Colon (tissue), 2 donors: ENCODE measurements at regions not wholly inside any gene's neighbourhood (a gene's known extent, or its start where the extent isn't known, plus 50 kb on each side); places are given as distances from the start of the nearest gene placed in this dataset.

Source experiments
- FAIRE-seq: peaks from 2 replicates; lab custom pipeline; 2012; peaks lifted over from hg19 to GRCh38; lab: Jason Lieb, UNC
- donor health status: control.
- donor health status: control.

- FAIRE-seq: no peak
Observed at GRCh38 chr6:146865756-146866379, 267.1 kb downstream of the ADGB start.

GRCh38 chr6:146866731-146867414, 268.1 kb downstream of the ADGB start:
- no peak for FAIRE-seq

GRCh38 chr6:146868671-146869209, 270.0 kb downstream of the ADGB start:
- no peak for FAIRE-seq

- FAIRE-seq: no peak
Observed at GRCh38 chr6:146870760-146871159, 272.0 kb downstream of the ADGB start.

GRCh38 chr6:146871611-146872425, 273.0 kb downstream of the ADGB start:
- no peak for FAIRE-seq

GRCh38 chr6:146872426-146872785, 273.6 kb downstream of the ADGB start:
- FAIRE-seq: no peak

- FAIRE-seq: no peak
Observed at GRCh38 chr6:146874278-146875018, 275.7 kb downstream of the ADGB start.

- no peak for FAIRE-seq
Observed at GRCh38 chr6:146875927-146876270, 277.1 kb downstream of the ADGB start.

- FAIRE-seq: no peak
Observed at GRCh38 chr6:146876271-146877151, 277.7 kb downstream of the ADGB start.

- FAIRE-seq: no peak
Observed at GRCh38 chr6:146878168-146878951, 279.6 kb downstream of the ADGB start.

- no peak for FAIRE-seq
Observed at GRCh38 chr6:146878952-146879340, 280.2 kb downstream of the ADGB start.

GRCh38 chr6:146879406-146880117, 280.8 kb downstream of the ADGB start:
- no peak for FAIRE-seq

- no peak for FAIRE-seq
Observed at GRCh38 chr6:146881228-146882181, 282.7 kb downstream of the ADGB start.

- no peak for FAIRE-seq
Observed at GRCh38 chr6:146883640-146884531, 285.1 kb downstream of the ADGB start.

GRCh38 chr6:146884728-146885127, 286.0 kb downstream of the ADGB start:
- no peak for FAIRE-seq

- FAIRE-seq: no peak
Observed at GRCh38 chr6:146885708-146886457, 287.1 kb downstream of the ADGB start.
